GM13976 (cell line): ENCODE measurements at regions not wholly inside any gene's neighbourhood (a gene's known extent, or its start where the extent isn't known, plus 50 kb on each side); places are given as distances from the start of the nearest gene placed in this dataset.

Experiments used
- DNase-seq: peaks from one replicate; pipeline ENCODE4 v3.0.0; 2012; ENCODE audit warnings: low spot score
- CTCF ChIP-seq: IDR thresholded peaks from 2 replicates; pipeline ENCODE4 v1.5.1; 2012; ENCODE audit warnings: borderline replicate concordance, mild to moderate bottlenecking; ENCODE audit not compliant: insufficient read depth; ENCODE audit errors: extremely low read depth, missing control alignments, control extremely low read depth
- in situ Hi-C: fragments of 300-500 bp; cut with MboI; formaldehyde crosslinking; loops from one replicate; pipeline ENCODE4 v1.12.0; 2022; ENCODE audit warnings: low sequenced_read_pairs, mixed read lengths, inconsistent platforms; ENCODE audit not compliant: unreplicated experiment

GRCh38 chr12:45490232-45490881 lies 239.1 kb upstream of the ARID2 start:
- in situ Hi-C loops: loop anchor here (25.0 kb wide), 1 partner anchor 103 kb away; no protein-coding TSS in a partner anchor
- DNase-seq: no peak
- no peak for TF ChIP-seq CTCF

- DNase-seq: no peak
- in situ Hi-C loops: loop anchor here (25.0 kb wide), 1 partner anchor 107 kb away; no protein-coding TSS in a partner anchor
- no peak for TF ChIP-seq CTCF
These were observed 235.2 kb upstream of the ARID2 start for GRCh38 chr12:45494279-45494678.

- TF ChIP-seq CTCF: no peak
- no peak for DNase-seq
- in situ Hi-C loops: loop anchor here (25.0 kb wide), 1 partner anchor 111 kb away; no protein-coding TSS in a partner anchor
These were observed 230.9 kb upstream of the ARID2 start for GRCh38 chr12:45498645-45499044.

- no peak for DNase-seq
- no peak for TF ChIP-seq CTCF
- in situ Hi-C loops: no loop called here
These were observed 226.9 kb upstream of the ARID2 start for GRCh38 chr12:45502481-45503128.

- in situ Hi-C loops: no loop called here
- TF ChIP-seq CTCF: no peak
- no peak for DNase-seq
These were observed 225.6 kb upstream of the ARID2 start for GRCh38 chr12:45503899-45504298.

GRCh38 chr12:45504316-45505010 lies 225.0 kb upstream of the ARID2 start:
- no peak for TF ChIP-seq CTCF
- in situ Hi-C loops: no loop called here
- no peak for DNase-seq
